ENCODE measurements at regions not wholly inside any gene's neighbourhood (a gene's known extent, or its start where the extent isn't known, plus 50 kb on each side); places are given as distances from the start of the nearest gene placed in this dataset.

DNA sequence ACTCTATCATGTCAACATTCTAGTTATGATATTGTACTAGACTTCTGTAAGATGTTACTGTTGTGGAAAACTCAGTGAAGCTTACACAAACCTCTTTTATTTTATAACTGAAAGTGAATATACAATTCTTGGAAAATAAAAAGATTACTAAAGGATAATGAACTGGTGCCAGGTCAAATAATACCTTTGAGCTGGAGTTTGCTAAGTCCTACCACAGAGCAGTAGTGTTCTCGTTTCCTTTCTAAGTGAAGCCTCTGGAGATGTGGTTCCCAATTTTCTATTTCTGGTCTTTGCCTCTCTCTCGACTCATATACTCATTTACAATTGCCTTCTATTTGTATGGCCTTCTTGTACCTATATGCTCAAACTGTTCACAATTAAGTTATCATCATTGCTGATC, 942.9 kb downstream of the SQOR start:
- H3K9me3 ChIP-seq (ENCODE audit: insufficient read depth, low read length) = no peaks in the 10 kb centered on the region
- no peaks in the 10 kb centered on the region for H3K9me2 ChIP-seq (replicated peaks; ENCODE audit: insufficient read depth, low read length)
- no peaks in the 10 kb centered on the region for H3F3A ChIP-seq (ENCODE audit: insufficient read depth)
- H3K27ac ChIP-seq (ENCODE audit: low read depth, low read length) = no peak overlapping the region
- H3K9ac ChIP-seq (ENCODE audit: low read length) = no peak overlapping the region
- no peaks in the 10 kb centered on the region for H4K20me1 ChIP-seq (ENCODE audit: low read depth, low read length)
- H2AFZ ChIP-seq (ENCODE audit: low read depth, low read length, severe bottlenecking) = no peak overlapping the region
- TF ChIP-seq, protein P1, sequence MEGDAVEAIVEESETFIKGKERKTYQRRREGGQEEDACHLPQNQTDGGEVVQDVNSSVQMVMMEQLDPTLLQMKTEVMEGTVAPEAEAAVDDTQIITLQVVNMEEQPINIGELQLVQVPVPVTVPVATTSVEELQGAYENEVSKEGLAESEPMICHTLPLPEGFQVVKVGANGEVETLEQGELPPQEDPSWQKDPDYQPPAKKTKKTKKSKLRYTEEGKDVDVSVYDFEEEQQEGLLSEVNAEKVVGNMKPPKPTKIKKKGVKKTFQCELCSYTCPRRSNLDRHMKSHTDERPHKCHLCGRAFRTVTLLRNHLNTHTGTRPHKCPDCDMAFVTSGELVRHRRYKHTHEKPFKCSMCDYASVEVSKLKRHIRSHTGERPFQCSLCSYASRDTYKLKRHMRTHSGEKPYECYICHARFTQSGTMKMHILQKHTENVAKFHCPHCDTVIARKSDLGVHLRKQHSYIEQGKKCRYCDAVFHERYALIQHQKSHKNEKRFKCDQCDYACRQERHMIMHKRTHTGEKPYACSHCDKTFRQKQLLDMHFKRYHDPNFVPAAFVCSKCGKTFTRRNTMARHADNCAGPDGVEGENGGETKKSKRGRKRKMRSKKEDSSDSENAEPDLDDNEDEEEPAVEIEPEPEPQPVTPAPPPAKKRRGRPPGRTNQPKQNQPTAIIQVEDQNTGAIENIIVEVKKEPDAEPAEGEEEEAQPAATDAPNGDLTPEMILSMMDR (IDR thresholded peaks at IDR 0.05; ENCODE audit: insufficient read depth, low read length, poor library complexity, severe bottlenecking) = no peak
- TF ChIP-seq EZH2phosphoT487 (conservative IDR thresholded peaks at IDR 0.05; ENCODE audit: low read length) = no peak
- no peak overlapping the region for H3K4me3 ChIP-seq (ENCODE audit: insufficient read depth, low read length, poor library complexity, severe bottlenecking)
- H3K27me3 ChIP-seq (ENCODE audit: low read length) = no peaks in the 10 kb centered on the region
- no peak overlapping the region for H3K4me2 ChIP-seq (ENCODE audit: low read depth, low read length, poor library complexity, severe bottlenecking)
- no peaks in the 10 kb centered on the region for H3K36me3 ChIP-seq (ENCODE audit: low read length)
- H3K79me2 ChIP-seq (ENCODE audit: insufficient read depth, low read length) = no peaks in the 10 kb centered on the region

DNA sequence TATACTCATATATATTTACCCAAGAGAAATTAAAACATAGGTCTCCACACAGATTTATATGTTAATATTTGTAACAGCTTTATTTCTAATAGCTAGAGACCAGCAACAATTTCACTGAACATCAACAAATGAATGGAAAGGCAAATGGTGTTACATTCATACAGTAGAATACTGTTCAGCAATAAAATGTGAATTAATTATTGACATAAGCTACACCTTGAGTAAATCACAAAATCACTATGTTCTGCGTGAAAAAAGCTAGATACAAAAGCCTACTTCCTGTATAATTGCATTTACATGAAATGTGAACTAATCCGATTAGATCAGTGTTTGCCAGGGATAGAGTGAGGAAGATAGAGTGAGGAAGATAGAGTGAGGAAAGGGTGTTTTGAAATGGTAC, 945.7 kb downstream of the SQOR start:
- Histone ChIP-seq H3F3A (ENCODE audit: insufficient read depth) (no peaks in the 10 kb centered on the region), H3K36me3 (ENCODE audit: low read length) (no peaks in the 10 kb centered on the region), H3K79me2 (ENCODE audit: insufficient read depth, low read length) (no peaks in the 10 kb centered on the region), H3K9ac (ENCODE audit: low read length) (no peak overlapping the region), H3K27me3 (ENCODE audit: low read length) (no peaks in the 10 kb centered on the region), H3K4me2 (ENCODE audit: low read depth, low read length, poor library complexity, severe bottlenecking) (no peak overlapping the region), H2AFZ (ENCODE audit: low read depth, low read length, severe bottlenecking) (no peak overlapping the region), H3K9me3 (ENCODE audit: insufficient read depth, low read length) (no peaks in the 10 kb centered on the region), H3K4me3 (ENCODE audit: insufficient read depth, low read length, poor library complexity, severe bottlenecking) (no peak overlapping the region), H3K27ac (ENCODE audit: low read depth, low read length) (no peak overlapping the region), H3K9me2 (replicated peaks; ENCODE audit: insufficient read depth, low read length) (no peaks in the 10 kb centered on the region), H4K20me1 (ENCODE audit: low read depth, low read length) (no peaks in the 10 kb centered on the region)
- TF ChIP-seq, protein P1 (IDR thresholded peaks at IDR 0.05; ENCODE audit: insufficient read depth, low read length, poor library complexity, severe bottlenecking) = no peak
- no peak for TF ChIP-seq EZH2phosphoT487 (conservative IDR thresholded peaks at IDR 0.05; ENCODE audit: low read length)

DNA sequence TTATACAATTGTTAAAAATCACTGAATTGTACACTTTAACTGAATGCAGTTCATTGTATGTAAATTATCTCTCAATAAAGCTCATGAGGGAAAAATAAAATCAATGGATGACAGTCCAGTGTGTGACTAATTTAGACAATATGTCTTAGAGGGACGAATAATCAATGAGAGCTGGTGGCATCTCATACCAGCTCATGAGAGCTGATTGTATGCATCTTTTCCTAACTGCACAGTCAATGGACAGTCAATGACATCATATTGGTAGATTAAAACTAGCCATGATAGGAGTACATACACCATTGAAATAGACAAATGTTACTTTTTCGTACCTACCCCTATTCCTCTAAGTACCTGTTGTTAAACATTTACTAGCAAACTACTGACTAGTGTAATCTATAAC, 946.1 kb downstream of the SQOR start:
- Histone ChIP-seq H2AFZ (ENCODE audit: low read depth, low read length, severe bottlenecking) (no peak overlapping the region), H3K36me3 (ENCODE audit: low read length) (no peaks in the 10 kb centered on the region), H3K9me2 (replicated peaks; ENCODE audit: insufficient read depth, low read length) (no peaks in the 10 kb centered on the region), H4K20me1 (ENCODE audit: low read depth, low read length) (no peaks in the 10 kb centered on the region), H3K9ac (ENCODE audit: low read length) (no peak overlapping the region), H3K4me2 (ENCODE audit: low read depth, low read length, poor library complexity, severe bottlenecking) (no peak overlapping the region), H3K4me3 (ENCODE audit: insufficient read depth, low read length, poor library complexity, severe bottlenecking) (no peak overlapping the region), H3K27ac (ENCODE audit: low read depth, low read length) (no peak overlapping the region), H3K79me2 (ENCODE audit: insufficient read depth, low read length) (no peaks in the 10 kb centered on the region), H3F3A (ENCODE audit: insufficient read depth) (no peaks in the 10 kb centered on the region), H3K9me3 (ENCODE audit: insufficient read depth, low read length) (no peaks in the 10 kb centered on the region), H3K27me3 (ENCODE audit: low read length) (no peaks in the 10 kb centered on the region)
- no peak for TF ChIP-seq EZH2phosphoT487 (conservative IDR thresholded peaks at IDR 0.05; ENCODE audit: low read length)
- TF ChIP-seq, protein P1 (IDR thresholded peaks at IDR 0.05; ENCODE audit: insufficient read depth, low read length, poor library complexity, severe bottlenecking) = no peak

Measured in SU-DHL-6 (cell line).